HG03558 (cell line): ENCODE measurements at regions not wholly inside any gene's neighbourhood (a gene's known extent, or its start where the extent isn't known, plus 50 kb on each side); places are given as distances from the start of the nearest gene placed in this dataset.
"Not testable (repeated sequence)": the region's sequence is repeated elsewhere in the genome, so short reads cannot be mapped to it uniquely, and the experiment has no call there.

Experiments used
- ATAC-seq: cut with Tn5 transposase; IDR thresholded peaks from one replicate; pipeline ENCODE4 v1.9.1; 2021; ENCODE audit warnings: moderate number of reproducible peaks; ENCODE audit not compliant: unreplicated experiment; ENCODE audit errors: extremely low read depth

DNA sequence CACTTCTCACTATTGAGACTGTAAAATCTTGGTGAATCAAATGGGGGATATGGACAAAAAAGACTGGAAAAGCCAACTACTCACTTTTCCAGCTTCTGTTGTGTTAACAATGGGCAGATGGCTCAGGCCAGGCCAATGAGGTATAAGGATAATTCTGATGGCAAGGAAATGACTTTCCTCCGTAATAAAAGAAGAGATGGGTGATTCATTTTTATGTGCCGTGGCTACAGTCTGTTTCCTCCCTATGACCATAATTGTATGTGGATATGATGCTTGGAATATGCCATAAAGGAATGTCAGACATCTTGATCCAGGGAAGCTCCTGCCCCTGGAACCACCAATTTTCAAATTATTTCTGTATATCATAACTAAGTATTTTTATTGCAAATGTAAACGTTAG, 406.8 kb downstream of the CCDC85A start:
- ATAC-seq = no peak

DNA sequence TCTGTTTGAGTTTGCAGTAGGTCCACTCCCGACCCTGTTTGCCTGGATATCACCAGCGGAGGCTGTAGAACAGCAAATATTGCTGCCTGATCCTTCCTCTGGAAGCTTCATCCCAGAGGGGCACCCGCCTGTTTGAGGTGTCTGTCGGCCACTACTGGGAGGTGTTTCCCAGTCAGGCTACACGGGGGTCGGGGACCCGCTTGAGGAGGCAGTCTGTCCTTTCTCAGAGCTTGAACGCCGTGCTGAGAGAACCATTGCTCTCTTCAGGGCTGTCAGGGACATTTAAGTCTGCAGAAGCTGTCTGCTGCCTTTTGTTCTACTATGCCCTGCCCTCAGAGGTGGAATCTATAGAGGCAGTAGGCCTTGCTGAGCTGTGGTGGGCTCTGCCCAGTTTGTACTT, 422.3 kb downstream of the CCDC85A start:
- not testable (repeated sequence) for ATAC-seq

DNA sequence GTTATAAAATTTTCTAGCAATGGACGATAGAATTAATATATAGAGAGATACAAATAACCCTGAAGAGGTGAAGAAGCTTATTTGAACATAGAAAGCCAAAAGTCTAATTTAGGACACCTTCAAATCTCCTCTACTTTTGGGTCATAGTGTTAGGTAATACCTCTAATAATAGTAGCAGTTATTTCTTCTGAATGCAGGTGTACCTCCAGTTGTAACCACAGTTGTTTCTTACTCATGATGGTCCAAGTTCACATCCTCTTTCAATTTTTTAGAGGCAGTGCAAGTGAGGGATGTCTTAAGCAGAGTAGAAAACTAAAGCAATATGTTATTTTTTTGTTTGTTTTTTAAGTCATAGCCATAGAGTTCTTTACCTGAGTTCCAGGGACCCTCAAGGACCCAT, 429.5 kb downstream of the CCDC85A start:
- no peak for ATAC-seq

DNA sequence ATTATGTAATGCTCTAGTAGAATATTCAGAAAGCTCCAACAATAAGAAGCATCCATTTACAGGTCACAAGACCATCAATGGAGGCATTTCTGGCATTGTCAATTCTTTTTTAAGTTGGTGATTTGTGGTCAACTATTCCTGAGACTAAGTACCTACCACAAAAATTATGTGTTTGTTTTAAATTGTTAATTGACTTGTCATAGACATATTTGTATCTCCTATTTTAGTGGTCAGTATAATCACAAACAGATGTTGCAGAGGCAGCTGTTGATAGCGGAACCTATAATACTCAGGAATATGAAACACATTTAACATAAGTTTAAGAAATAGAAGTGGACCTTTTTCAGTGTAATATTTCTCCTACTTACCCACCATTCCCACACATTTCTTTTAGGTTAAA, 430.1 kb downstream of the CCDC85A start:
- no peak for ATAC-seq

DNA sequence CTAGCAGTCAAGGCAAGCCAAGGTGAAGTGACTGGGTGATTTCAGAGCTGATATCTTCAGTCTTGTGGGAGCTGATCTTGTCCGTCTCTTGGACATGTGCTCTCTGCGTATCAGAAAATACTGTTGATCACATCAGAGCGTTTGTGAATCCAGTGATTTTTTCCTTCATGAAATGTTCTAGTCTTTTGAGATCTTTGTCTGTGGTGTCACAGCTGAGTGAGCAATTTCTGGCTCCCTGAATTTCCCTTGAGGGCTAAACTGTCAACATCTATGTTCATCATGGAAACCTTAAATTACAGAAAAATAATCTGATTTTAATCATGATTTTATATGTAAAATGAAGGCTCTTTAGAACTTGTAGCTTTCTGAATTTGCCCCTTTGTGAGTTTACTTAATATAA, 432.0 kb downstream of the CCDC85A start:
- ATAC-seq = no peak

DNA sequence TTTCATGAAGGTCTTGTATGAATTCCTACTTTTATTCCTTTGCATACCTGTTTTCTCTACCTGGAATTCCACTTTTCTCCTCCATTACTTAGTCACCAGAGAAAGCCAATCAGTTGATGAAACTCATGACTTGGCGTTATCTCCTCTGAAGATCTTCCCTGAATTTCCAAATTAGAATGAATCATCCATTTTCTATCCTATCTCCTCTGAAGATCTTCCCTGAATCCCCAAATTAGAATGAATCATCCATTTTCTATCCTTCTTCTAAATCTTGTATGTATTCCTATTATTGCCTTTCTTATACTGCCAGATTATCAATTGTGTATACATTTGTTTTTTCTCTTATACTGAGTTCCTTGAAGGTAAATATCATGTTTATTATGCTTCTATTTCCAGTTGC, 440.4 kb downstream of the CCDC85A start:
- ATAC-seq = no peak

DNA sequence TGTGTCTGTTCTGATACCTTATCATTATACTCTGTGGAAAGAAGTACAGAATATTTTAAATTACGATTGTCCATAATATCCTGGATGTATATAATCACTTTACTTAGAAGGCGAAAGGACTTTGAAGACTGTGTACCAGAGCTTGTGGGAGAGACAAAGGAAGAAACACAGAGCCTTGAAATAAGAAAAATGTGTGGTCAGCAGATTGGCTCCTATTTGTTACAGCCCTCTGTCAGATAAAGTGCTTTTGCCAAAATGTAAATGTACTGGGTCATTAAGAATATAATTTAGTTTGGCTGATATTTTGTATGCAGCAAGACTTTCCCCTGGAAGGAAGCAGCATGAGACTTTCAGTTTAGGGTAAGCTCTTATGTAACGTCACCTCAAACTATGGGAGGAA, 443.1 kb downstream of the CCDC85A start:
- no peak for ATAC-seq

DNA sequence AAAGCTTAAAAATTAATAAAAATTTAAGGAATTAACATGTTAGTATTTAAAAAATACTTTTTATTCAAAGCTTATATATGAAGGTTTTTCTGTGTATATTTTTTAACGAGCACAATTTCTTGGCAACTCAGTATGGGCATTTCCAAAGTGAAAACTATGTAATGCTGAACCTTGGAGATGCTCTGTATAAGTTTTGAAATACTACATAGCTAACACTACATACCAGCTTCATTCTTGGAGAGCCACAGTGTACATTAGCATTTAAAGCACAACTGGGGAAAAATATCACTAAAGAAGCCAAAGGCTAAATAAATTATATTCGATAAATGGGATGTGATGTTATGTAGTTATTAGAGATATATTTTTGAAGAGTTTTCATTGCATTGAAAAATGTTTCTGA, 446.5 kb downstream of the CCDC85A start:
- ATAC-seq = no peak

DNA sequence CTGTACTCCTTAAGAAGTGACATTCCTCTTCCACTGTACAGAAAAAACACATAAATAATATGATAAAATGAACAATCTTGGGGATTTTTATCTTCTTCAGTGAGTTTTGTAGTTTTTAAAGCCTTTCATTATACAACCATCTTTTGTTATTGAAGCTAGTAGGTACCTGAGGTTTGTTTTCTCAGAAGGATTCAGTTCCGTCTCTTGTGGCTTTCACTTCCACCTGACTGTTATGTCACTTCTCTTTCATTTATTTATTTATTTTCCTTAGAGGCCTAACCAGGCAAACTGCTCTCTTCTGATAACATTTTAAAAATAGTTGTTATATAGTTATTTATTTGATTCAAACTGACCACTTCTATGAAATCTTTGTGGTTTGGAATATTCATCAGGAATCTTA, 464.2 kb downstream of the CCDC85A start:
- ATAC-seq = no peak

DNA sequence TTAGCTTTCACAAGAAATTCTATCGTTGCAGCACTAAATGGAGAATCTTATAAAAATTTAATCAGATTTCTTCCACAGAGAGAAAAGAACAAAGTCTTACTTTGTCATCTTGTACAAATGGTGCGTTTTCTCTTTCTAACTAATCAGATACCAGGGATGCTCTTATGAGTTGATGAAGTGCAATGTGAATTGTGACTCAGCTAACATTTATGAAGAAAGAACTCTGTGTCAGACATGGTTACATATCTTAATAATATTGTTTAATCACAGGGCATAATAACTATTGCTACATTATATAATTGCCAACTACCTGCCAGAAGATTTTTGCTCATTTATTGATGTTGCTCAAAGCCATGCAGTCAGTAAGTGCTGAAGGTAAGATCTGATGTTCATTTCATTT, 465.0 kb downstream of the CCDC85A start:
- ATAC-seq = no peak

DNA sequence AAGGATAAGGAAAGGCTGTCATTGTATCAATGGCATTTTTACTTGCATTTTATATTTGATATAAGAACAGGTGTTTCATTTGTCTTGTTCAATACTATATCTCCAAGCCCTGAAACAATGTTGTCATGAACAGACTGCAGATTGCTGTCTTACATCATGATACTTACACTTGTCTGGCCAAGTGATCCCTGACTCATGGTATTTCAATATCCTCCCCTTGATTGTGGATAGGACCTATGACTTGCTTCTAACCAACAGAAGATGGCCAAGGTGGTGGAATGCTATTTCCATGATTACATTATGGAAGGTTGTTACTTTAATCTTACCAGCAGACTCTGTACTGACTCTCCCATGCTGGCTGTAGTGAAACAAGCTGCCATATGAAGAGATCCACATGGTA, 471.1 kb downstream of the CCDC85A start:
- no peak for ATAC-seq

DNA sequence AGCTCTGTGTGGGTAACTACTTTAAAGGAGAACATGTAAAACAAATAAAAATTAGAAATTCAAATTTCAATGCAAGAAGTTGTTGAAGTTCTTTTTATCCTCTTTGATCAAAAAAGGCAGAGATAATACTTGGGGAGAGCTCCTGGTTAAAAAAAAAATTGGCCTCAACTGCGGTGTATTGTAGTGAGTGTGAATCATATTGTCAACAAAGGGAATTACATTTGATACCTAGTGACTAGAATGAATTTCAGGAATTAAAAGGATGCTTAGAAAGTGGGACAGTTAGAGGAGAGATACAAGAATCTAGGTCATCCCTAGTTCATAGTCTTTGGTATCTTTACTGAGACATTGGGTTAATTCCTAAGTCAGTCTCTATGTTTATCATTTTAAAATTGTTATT, 473.0 kb downstream of the CCDC85A start:
- no peak for ATAC-seq

DNA sequence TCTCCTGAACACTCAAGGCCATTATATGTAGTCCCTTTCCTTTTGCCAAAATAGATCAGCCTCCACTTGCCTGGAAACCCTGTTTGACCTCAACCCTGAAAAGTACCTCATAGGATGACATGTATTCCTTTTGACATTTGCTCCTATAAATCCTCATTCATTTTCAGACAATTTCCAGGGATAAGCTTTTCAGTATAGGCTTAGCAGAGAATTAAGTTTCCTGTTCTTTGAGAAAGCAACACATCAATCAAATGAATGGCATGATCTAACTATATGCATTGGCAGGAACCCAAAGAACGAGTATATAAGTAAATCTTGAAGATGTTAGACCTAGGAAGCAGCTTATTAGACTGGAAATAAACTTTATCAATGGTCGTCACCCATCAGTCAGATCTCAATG, 483.0 kb downstream of the CCDC85A start:
- ATAC-seq = no peak

DNA sequence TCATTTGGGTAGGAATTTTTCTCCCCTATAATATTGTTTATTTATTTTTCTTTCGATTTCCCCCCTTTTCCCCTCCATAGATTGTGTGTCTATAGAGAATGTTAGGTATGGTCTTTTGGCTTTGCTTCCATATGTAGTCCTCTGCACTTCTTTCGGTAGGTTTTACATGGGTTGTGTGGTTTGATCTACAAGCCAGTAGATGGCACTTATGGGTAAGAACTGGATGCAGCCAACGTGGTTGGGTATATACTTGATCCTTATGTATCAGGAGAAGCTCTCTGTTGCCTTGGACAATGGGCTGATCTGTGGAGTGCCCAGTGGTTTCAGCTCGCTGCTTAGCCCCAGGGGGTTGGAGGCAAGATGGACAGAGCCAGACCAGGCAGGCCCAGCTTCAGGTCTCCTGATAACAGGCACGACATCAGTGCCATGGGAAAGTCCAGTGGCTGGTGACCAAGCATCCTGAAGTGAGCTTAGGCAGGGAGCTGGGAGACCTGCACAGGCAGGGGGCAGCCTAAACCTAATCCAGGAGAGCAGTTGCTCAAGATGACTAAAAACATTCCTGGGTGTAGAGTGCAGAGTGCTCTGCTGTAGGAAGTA, 488.3 kb downstream of the CCDC85A start:
- no peak for ATAC-seq

DNA sequence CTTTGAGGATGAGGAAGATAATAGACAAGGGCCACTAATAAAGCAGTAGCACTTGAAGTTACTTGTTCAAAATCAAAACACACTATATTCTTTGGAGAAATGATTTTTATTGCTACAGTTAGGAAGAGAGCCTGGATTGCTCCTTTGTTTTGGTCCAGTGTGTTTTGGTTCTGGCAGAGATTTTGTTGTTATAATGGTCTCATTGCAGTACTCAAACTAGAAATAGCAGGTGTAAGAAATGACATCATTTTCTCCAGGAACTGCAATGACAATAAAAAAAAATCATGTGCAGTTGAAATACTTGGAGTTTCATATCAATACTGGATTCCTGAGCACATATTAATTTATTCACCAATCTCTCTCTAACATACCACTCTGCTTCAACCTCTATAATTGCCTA, 490.3 kb downstream of the CCDC85A start:
- no peak for ATAC-seq

DNA sequence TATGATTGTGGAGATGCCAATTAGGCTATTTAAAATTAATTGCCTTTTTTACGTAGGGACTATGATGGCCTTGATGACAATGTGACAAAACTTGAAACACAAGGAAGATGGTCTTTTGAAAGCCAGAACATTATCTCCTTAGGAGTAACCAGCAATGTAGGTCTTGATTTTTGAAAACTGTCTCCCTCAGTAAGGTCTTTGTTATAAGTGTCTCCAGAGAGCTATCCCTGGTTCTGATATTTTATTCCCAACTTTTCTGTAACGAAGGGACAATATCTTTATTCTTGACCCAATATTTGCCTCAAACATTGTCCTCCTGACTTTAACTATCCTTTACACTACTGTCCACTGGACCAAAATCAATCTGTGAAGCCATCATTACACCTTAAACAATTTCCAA, 493.2 kb downstream of the CCDC85A start:
- no peak for ATAC-seq

DNA sequence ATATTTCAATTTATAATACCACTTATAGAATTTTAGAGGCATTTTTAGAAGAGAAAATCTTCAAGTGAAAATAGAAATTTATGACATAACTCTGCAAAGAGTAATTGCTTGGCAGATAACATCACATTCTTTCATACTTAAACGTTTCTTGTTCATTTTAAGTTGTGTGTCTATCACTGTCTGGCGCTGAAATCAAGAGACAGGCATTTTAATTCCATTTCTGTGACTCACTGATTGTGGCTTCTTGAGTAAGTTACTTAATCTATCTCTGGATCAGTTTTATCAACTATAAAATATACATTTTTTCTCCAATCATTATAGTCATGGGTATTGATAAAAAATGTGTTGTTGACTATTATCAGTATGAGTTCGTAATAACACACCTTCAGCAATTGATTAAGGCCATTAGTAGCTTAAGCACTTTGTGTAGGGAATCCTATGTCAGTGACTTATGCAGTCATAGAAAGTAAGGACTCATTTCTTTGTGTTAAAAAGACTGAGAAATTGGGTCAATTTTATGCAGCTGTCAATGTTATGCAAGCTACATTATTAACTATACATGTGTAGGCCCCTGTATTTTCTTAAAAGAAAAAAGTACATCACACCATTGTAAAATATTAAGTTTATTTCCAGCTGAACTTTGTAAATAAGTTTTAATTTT, 497.3 kb downstream of the CCDC85A start:
- no peak for ATAC-seq

DNA sequence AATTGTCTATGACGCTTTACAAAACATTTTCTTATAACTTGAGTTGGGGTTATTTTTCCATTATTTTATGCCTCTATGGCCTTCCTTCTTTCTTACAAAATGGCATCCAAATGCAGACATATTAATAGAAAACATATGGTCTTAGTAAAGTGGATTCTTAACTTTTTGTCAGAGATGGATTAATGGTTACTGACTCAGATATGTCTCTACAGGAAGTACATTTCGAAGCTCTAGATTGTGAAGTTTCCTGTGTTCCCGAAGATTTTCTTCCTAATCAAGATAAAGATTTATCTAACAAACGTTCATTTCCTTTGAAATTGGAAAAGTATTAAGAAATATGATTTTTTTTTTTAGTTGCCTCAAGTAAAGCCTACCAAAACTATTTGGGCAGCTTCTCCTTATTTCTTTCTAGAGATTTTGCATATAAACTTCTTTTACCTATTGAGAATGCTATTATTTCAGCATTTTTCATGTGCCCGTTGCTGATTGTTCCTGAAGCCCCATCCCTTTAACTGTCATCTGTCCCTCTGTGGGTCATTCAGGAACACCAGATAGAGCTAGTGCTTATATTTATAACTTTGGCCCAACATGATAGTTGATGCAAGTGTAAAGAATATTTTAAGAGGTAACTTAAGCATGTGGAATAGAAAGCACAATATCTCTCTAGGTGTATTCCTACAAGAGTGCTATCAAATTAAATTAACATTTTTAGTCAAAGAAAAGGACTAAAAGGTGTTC, 498.0 kb downstream of the CCDC85A start:
- no peak for ATAC-seq

DNA sequence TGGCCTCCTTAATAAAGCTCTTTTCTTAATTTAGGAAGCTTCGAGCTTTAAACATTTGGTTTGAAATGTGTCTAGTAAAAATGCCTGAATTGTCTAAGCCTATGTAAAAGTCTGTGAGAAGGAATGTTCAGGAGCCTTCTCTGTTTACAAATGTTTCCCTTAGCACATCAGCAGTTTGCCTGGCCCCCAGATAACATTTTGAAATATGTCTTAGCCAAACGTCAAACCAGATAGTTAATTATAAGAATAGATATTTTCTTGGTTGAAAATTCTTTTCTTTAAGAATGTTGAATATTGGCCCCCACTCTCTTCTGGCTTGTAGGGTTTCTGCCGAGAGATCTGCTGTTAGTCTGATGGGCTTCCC, 498.6 kb downstream of the CCDC85A start:
- no peak for ATAC-seq

DNA sequence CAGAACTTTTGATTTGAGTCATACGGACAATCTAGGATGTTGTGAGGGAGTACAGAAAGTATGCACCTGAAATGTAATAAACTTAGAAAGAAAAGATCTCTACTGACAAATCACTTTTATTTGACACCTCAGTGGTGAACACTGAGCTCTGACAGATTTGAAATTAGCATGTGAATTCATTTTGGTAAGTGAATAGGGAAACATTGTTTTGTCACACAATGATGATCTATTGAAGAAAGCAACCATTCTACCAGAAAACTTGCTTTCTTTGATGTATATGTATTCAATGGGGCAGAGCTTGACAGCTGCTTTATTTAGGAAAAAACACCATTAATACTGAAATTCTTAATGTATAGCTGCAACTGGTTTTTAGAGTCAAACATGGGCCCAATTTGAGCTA, 500.5 kb downstream of the CCDC85A start:
- no peak for ATAC-seq

DNA sequence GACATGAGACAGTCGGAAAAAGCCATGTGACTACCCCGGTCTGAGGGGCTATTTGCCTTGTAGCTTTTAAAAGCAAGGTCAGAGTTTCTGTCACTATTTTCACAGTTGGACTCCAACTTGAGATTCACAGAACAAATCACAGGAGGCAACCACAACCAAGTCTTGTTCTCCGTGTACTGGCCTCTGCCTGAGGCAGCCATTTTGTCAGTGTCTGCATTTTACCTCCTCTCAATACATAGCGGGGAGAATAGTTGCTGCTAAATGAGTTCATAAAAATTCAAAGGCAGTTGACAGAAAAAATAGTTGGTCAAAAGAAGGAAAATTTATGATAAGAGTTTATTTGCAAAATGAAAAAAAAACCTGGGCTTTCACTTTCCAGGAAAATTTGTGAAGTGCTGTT, 501.4 kb downstream of the CCDC85A start:
- no peak for ATAC-seq

DNA sequence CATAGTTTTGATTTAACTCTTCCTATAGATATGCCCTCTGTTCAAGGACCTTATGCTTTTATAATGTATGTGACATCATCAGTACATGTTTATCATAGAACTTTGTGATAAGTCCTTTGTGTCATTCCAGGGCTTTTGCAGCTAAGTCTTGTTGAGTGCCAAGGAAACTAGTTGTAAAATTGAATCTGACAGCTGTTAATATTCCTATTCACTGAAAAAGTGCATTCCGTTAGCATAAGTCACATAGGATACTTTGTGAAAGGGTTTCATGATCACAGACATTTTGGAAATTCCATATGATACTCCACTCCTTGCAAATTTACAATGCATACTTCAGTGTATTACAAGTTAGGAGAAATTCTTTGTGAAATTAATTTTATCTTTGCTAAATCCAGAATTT, 503.4 kb downstream of the CCDC85A start:
- no peak for ATAC-seq
